SU-DHL-6 (cell line): ENCODE measurements at regions not wholly inside any gene's neighbourhood (a gene's known extent, or its start where the extent isn't known, plus 50 kb on each side); places are given as distances from the start of the nearest gene placed in this dataset.

Experiments used
- H2AFZ ChIP-seq: fragments of 200-600 bp; sonication (generic); 2 replicates; pipeline ENCODE4 v1.6.1; 2014; ENCODE audit warnings: low read depth, mild to moderate bottlenecking, moderate library complexity, mixed read lengths, antibody characterized with exemption, low read length; ENCODE audit not compliant: severe bottlenecking
- H3F3A ChIP-seq: fragments of 200-600 bp; shearing (Covaris generic); 2 replicates; pipeline ENCODE4 v1.6.0; 2016; ENCODE audit warnings: antibody characterized with exemption, mild to moderate bottlenecking; ENCODE audit not compliant: insufficient read depth
- H3K27ac ChIP-seq: fragments of 200-600 bp; sonication (generic); 2 replicates; pipeline ENCODE4 v1.5.1; 2016; ENCODE audit warnings: low read depth, mild to moderate bottlenecking, low read length, moderate library complexity, mixed read lengths
- H3K27me3 ChIP-seq: fragments of 200-600 bp; sonication (generic), shearing (Covaris generic); 2 replicates; pipeline ENCODE4 v1.6.0; 2014; ENCODE audit warnings: mild to moderate bottlenecking, low read length
- H3K36me3 ChIP-seq: fragments of 200-600 bp; sonication (generic); 2 replicates; pipeline ENCODE4 v1.6.1; 2014; ENCODE audit warnings: mild to moderate bottlenecking, low read length, mixed read lengths
- H3K4me2 ChIP-seq: fragments of 300-600, 200-600 bp; shearing (Covaris generic), sonication (generic); 2 replicates; pipeline ENCODE4 v1.6.0; 2014; ENCODE audit warnings: low read length, low read depth, mild to moderate bottlenecking; ENCODE audit not compliant: poor library complexity, severe bottlenecking
- H3K4me3 ChIP-seq: fragments of 200-600 bp; sonication (generic); 2 replicates; pipeline ENCODE4 v1.5.1; 2014; ENCODE audit warnings: antibody characterized with exemption, low read length, mild to moderate bottlenecking, mixed read lengths; ENCODE audit not compliant: insufficient read depth, poor library complexity, severe bottlenecking
- H3K79me2 ChIP-seq: fragments of 200-600 bp; sonication (generic); 2 replicates; pipeline ENCODE4 v1.6.1; 2014; ENCODE audit warnings: mild to moderate bottlenecking, low read length, moderate library complexity; ENCODE audit not compliant: insufficient read depth
- H3K9ac ChIP-seq: fragments of 200-600 bp; sonication (generic); 2 replicates; pipeline ENCODE4 v1.7.0; 2014; ENCODE audit warnings: mild to moderate bottlenecking, low read length
- H3K9me2 ChIP-seq: fragments of 200-600 bp; sonication (generic); replicated peaks from 2 replicates; pipeline ENCODE4 v1.6.1; 2014; ENCODE audit warnings: low read length; ENCODE audit not compliant: insufficient read depth
- H3K9me3 ChIP-seq: fragments of 200-600 bp; sonication (generic); 2 replicates; pipeline ENCODE4 v1.6.1; 2014; ENCODE audit warnings: low read length, mixed read lengths; ENCODE audit not compliant: insufficient read depth
- H4K20me1 ChIP-seq: fragments of 200-600 bp; sonication (generic); 2 replicates; pipeline ENCODE4 v1.6.1; 2014; ENCODE audit warnings: low read depth, mild to moderate bottlenecking, antibody characterized with exemption, low read length, moderate library complexity, mixed read lengths
- EZH2phosphoT487 ChIP-seq: fragments of 200-600 bp; sonication (generic), shearing (Covaris generic); conservative IDR thresholded peaks from 2 replicates; pipeline ENCODE4 v1.6.1; 2018; ENCODE audit warnings: mild to moderate bottlenecking, antibody characterized with exemption, low read length, moderate library complexity, mixed read lengths
- TF ChIP-seq, protein P1 (sequence below): fragments of 200-600 bp; sonication (generic); IDR thresholded peaks from one replicate; pipeline ENCODE4 v1.5.1; 2017; ENCODE audit warnings: antibody characterized with exemption, mild to moderate bottlenecking, low read length, moderate library complexity; ENCODE audit not compliant: insufficient read depth, poor library complexity, severe bottlenecking

DNA sequence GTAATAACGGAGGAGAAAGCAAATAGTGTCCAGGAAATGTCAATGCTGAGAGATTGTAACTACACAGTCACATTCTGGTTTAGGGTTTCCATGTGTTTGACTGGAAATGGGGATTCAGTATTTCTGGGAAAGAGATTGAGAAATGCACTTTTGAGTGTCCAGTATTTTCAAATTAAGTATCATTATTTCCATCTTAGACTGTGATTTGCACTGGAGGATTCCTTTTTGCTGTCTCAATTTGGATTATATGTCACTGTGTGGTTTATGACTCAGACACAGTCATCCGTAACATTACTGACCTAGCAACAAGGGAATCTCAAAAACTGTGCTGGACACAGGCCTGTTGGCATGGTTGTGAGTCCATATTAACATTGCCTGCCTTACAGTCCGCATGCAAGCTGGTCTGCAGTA is 681.4 kb downstream of the CDH11 start:
- H3K79me2 ChIP-seq = no peaks in the 10 kb centered on the region
- no peaks in the 10 kb centered on the region for H3F3A ChIP-seq
- no peak overlapping the region for H2AFZ ChIP-seq
- H4K20me1 ChIP-seq = no peaks in the 10 kb centered on the region
- TF ChIP-seq, protein P1, sequence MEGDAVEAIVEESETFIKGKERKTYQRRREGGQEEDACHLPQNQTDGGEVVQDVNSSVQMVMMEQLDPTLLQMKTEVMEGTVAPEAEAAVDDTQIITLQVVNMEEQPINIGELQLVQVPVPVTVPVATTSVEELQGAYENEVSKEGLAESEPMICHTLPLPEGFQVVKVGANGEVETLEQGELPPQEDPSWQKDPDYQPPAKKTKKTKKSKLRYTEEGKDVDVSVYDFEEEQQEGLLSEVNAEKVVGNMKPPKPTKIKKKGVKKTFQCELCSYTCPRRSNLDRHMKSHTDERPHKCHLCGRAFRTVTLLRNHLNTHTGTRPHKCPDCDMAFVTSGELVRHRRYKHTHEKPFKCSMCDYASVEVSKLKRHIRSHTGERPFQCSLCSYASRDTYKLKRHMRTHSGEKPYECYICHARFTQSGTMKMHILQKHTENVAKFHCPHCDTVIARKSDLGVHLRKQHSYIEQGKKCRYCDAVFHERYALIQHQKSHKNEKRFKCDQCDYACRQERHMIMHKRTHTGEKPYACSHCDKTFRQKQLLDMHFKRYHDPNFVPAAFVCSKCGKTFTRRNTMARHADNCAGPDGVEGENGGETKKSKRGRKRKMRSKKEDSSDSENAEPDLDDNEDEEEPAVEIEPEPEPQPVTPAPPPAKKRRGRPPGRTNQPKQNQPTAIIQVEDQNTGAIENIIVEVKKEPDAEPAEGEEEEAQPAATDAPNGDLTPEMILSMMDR = no peak
- TF ChIP-seq EZH2phosphoT487 = no peak
- H3K4me2 ChIP-seq = no peak overlapping the region
- H3K27ac ChIP-seq = no peak overlapping the region
- no peaks in the 10 kb centered on the region for H3K27me3 ChIP-seq
- no peaks in the 10 kb centered on the region for H3K36me3 ChIP-seq
- no peaks in the 10 kb centered on the region for H3K9me3 ChIP-seq
- no peaks in the 10 kb centered on the region for H3K9me2 ChIP-seq
- H3K9ac ChIP-seq = no peak overlapping the region
- no peak overlapping the region for H3K4me3 ChIP-seq

DNA sequence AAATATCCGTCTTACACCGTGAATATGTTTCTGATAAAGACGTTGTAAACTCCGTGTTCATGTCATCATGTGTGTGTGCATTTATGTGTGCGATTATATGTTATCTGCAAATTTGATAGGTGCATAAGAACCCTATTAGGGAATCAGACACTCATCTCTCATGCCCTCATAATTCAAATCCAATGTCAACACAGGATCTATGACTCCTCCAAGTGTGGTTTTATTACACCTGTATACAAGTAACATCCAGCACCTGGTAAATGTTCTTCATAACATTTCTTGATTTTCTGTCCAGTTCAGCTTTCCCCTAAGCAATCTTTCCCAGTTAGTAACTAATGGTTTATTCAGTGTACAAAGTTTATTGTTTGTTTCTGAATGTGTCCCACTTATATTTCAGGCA is 681.9 kb downstream of the CDH11 start:
- H3K9ac ChIP-seq = no peak overlapping the region
- H3K27ac ChIP-seq = no peak overlapping the region
- H3K9me3 ChIP-seq = no peaks in the 10 kb centered on the region
- no peak overlapping the region for H3K4me2 ChIP-seq
- H4K20me1 ChIP-seq = no peaks in the 10 kb centered on the region
- H3K9me2 ChIP-seq = no peaks in the 10 kb centered on the region
- no peak overlapping the region for H2AFZ ChIP-seq
- H3K27me3 ChIP-seq = no peaks in the 10 kb centered on the region
- no peak overlapping the region for H3K4me3 ChIP-seq
- TF ChIP-seq EZH2phosphoT487 = no peak
- TF ChIP-seq, protein P1 = no peak
- no peaks in the 10 kb centered on the region for H3F3A ChIP-seq
- H3K36me3 ChIP-seq = no peaks in the 10 kb centered on the region
- no peaks in the 10 kb centered on the region for H3K79me2 ChIP-seq

DNA sequence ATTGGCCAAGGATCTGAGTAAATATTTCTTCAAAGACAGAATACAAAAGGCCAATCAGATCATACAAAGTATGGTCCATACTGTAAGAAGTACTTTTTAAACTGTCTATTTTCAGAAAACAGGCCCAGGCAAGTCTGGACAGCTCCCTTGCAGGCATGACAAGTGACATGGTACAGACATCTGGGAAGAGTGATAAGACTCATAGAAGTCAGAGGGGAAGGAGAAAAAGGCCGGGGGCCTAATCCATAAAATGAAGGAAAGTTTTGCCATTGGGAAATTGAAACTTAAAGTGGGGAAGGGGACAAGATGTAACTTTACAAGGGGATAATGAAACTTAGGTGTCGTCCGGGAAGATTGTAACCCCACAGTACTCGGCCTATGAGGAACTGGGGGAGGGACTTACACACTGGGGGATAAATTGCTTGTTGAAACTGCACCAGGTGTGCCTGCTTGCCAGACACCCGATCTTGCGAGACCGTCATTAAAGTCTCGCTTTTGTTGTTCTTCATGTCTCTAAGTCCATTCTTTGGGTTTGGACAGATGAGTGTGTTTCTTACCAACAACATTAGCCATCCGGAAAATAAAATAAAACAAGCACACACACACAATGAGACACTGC is 684.0 kb downstream of the CDH11 start:
- H3K4me2 ChIP-seq = no peak overlapping the region
- H3K36me3 ChIP-seq = no peaks in the 10 kb centered on the region
- no peak overlapping the region for H3K9ac ChIP-seq
- H3K79me2 ChIP-seq = no peaks in the 10 kb centered on the region
- no peak for TF ChIP-seq EZH2phosphoT487
- TF ChIP-seq, protein P1 = no peak
- H3K4me3 ChIP-seq = no peak overlapping the region
- H3K27ac ChIP-seq = no peak overlapping the region
- no peaks in the 10 kb centered on the region for H3K9me3 ChIP-seq
- H3K27me3 ChIP-seq = no peaks in the 10 kb centered on the region
- H3F3A ChIP-seq = no peaks in the 10 kb centered on the region
- H3K9me2 ChIP-seq = no peaks in the 10 kb centered on the region
- no peak overlapping the region for H2AFZ ChIP-seq
- no peaks in the 10 kb centered on the region for H4K20me1 ChIP-seq
